ENCODE measurements at regions not wholly inside any gene's neighbourhood (a gene's known extent, or its start where the extent isn't known, plus 50 kb on each side); places are given as distances from the start of the nearest gene placed in this dataset.

DNA sequence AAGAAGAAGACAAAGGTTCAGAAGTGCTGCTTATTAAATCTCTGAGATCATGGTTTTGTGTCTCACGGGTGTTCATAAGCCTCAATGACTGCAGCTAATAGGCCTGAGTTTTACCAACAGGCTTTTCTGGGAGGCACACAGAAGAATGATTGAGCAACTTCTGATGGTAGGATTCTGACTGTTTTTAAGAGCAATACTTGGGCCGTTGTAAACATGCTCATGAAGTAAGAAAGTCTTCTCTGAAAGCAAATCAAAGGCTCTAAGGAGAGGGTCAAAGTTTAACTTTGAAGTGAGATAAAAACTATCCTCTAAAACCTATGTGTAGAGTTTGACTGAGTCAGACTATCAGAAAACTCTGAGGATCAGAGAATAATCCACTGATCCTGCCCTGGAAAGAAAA is 390.9 kb upstream of the DAB2 start:
- TF ChIP-seq, protein P1, sequence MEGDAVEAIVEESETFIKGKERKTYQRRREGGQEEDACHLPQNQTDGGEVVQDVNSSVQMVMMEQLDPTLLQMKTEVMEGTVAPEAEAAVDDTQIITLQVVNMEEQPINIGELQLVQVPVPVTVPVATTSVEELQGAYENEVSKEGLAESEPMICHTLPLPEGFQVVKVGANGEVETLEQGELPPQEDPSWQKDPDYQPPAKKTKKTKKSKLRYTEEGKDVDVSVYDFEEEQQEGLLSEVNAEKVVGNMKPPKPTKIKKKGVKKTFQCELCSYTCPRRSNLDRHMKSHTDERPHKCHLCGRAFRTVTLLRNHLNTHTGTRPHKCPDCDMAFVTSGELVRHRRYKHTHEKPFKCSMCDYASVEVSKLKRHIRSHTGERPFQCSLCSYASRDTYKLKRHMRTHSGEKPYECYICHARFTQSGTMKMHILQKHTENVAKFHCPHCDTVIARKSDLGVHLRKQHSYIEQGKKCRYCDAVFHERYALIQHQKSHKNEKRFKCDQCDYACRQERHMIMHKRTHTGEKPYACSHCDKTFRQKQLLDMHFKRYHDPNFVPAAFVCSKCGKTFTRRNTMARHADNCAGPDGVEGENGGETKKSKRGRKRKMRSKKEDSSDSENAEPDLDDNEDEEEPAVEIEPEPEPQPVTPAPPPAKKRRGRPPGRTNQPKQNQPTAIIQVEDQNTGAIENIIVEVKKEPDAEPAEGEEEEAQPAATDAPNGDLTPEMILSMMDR (IDR thresholded peaks at IDR 0.05; ENCODE audit: low read depth, low read length, missing control alignments), result no peak
- in situ Hi-C loops (cut with HindIII; ENCODE audit: low sequenced_read_pairs), result no loop called here
- no peak for DNase-seq (ENCODE audit: low read depth)
- H3K4me3 ChIP-seq (ENCODE audit: low read depth, low read length), result no peak overlapping the region

DNA sequence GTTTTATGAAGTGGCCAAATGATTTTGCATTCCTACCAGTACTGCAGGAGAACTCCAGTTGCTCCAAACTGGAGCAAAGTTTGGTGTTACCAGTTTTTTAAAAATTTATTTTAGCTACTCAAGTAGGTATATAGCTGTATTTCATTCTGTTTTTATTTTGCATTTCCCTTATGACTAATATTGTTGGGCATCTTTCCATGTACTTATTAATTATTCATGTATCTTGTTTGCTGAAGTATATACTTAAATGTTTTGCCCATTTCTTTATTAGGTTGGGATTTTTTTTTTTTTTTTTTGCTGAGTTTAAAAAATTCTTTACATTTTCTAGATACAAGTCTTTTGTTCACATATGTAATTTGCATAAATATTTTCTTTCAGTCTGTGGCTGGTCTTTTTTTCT is 386.6 kb upstream of the DAB2 start:
- in situ Hi-C loops (cut with HindIII; ENCODE audit: low sequenced_read_pairs), result no loop called here
- no peak for DNase-seq (ENCODE audit: low read depth)
- H3K4me3 ChIP-seq (ENCODE audit: low read depth, low read length), result no peak overlapping the region
- TF ChIP-seq, protein P1 (IDR thresholded peaks at IDR 0.05; ENCODE audit: low read depth, low read length, missing control alignments), result no peak

DNA sequence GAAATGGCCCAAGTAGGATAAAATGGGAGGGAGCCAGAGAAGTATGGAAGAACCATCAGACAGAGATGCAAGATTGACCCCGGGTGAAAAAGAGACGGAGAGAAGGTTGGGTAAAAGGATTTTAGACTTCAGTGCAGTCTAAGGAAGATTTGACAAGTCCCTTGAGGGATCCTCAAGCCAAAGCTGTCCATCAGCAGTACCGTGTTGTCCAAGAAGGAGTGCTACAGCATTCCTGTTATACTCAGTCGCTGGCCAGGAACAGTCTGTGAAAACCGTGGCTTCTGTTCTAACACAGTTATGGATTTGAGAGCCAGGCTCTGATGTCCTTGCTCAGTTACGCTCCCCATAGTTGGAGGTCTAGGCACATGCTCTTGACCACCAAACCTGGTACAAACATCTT is 383.9 kb upstream of the DAB2 start:
- no peak overlapping the region for H3K4me3 ChIP-seq (ENCODE audit: low read depth, low read length)
- no peak for DNase-seq (ENCODE audit: low read depth)
- in situ Hi-C loops (cut with HindIII; ENCODE audit: low sequenced_read_pairs), result no loop called here
- TF ChIP-seq, protein P1 (IDR thresholded peaks at IDR 0.05; ENCODE audit: low read depth, low read length, missing control alignments), result no peak

DNA sequence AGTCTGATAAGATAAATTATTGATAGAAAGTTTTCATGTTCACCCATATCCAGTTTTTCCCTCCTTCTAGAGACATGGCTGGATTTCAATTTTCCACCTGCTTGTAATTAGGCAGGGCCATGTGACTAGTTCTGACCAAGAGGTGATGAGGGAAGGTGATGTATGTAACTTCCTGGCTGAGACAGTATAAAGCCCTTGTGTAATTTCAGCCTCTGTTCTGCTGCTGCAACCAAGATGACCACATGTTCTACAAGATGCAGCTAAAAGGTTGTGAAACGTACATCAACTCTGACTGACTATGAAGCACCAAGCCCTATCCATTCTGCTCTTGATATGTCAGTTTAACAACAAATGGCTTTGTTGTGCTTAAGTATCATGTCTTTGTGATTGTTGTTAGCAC is 376.5 kb upstream of the DAB2 start:
- no peak overlapping the region for H3K4me3 ChIP-seq (ENCODE audit: low read depth, low read length)
- TF ChIP-seq, protein P1 (IDR thresholded peaks at IDR 0.05; ENCODE audit: low read depth, low read length, missing control alignments), result no peak
- DNase-seq (ENCODE audit: low read depth), result no peak
- in situ Hi-C loops (cut with HindIII; ENCODE audit: low sequenced_read_pairs), result no loop called here

DNA sequence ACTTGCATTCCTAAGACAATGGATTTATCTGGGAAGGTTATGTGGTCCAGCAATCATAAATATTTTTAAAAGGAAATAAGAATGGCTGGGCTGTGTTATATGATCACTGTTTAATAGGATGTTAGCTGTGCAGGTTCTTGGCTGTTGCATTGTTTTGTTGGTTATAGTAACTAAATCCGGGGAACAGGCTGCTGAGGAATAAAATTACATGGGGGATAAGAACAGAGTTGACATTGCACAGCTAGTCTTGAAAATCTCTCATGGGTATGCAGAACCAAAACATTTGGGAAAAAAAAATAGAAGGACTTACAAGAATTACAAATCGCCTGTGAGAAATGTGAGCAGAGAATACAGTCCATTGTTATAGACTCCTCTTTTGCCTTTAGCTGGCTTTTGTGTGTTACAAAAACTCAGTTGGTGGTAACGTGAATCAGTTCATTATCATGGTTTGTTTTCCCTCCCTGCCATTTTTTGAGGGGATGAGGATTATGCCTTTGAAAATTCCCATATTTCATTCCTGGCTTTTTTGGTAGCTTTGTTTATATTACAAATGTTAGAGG is 375.3 kb upstream of the DAB2 start:
- TF ChIP-seq, protein P1 (IDR thresholded peaks at IDR 0.05; ENCODE audit: low read depth, low read length, missing control alignments), result no peak
- no peak overlapping the region for H3K4me3 ChIP-seq (ENCODE audit: low read depth, low read length)
- in situ Hi-C loops (cut with HindIII; ENCODE audit: low sequenced_read_pairs), result no loop called here
- peak; percentile 52 for DNase-seq (ENCODE audit: low read depth)

DNA sequence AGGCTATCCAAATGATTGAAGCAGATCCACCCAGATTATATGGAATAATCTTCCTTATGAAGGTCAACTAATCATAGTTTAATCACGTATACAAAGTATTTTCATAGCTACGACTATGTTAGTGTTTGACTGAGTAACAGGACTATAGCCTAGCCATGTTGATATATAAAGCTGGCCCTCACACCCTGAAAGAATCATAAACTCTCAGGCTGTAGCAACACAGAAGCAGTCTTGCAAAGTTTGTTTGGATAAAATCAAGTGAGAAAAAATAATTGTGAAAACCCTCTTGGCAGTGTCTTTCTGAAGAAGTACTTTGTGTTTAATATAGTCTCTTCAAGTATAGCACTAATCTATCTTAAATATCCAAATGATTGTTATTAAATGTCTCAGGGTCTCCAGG is 374.5 kb upstream of the DAB2 start:
- TF ChIP-seq, protein P1 (IDR thresholded peaks at IDR 0.05; ENCODE audit: low read depth, low read length, missing control alignments), result no peak
- no peak overlapping the region for H3K4me3 ChIP-seq (ENCODE audit: low read depth, low read length)
- no peak for DNase-seq (ENCODE audit: low read depth)
- in situ Hi-C loops (cut with HindIII; ENCODE audit: low sequenced_read_pairs), result no loop called here

Data from astrocyte of the cerebellum (primary cell).